WTC11 (cell line): ENCODE measurements at regions not wholly inside any gene's neighbourhood (a gene's known extent, or its start where the extent isn't known, plus 50 kb on each side); places are given as distances from the start of the nearest gene placed in this dataset.

Source experiments
- ATAC-seq: fragments of 200-7000 bp; cut with Tn5 transposase; 2 replicates; pipeline ENCODE4 v1.10.0; 2021; ENCODE audit warnings: mild to moderate bottlenecking, moderate library complexity
- CTCF ChIA-PET: fragments of 300-600 bp; sonication (Branson Sonifier 250); formaldehyde crosslinking; loops from one replicate; lab custom pipeline; 2021; ENCODE audit warnings: antibody characterized with exemption; lab: Charles Lee
- POLR2A ChIA-PET: fragments of 350-600 bp; sonication (Branson Sonifier 250); formaldehyde crosslinking; loops from one replicate; lab custom pipeline; 2021; ENCODE audit warnings: antibody characterized with exemption; lab: Charles Lee
- DNase-seq: peaks from one replicate; pipeline ENCODE4 v3.0.0; 2021; ENCODE audit warnings: low spot score
- H3K27ac Mint-ChIP-seq: 2 replicates; pipeline ENCODE4 v1.8.0; 2021; ENCODE audit warnings: mixed read lengths
- H3K27me3 Mint-ChIP-seq: 2 replicates; pipeline ENCODE4 v1.8.0; 2021; ENCODE audit warnings: low read depth, mild to moderate bottlenecking, moderate library complexity, mixed read lengths
- H3K36me3 Mint-ChIP-seq: 2 replicates; pipeline ENCODE4 v1.8.0; 2021; ENCODE audit warnings: mixed read lengths
- H3K4me1 Mint-ChIP-seq: 2 replicates; pipeline ENCODE4 v1.8.0; 2022; ENCODE audit warnings: mixed read lengths
- H3K4me3 Mint-ChIP-seq: 2 replicates; pipeline ENCODE4 v1.8.0; 2021; ENCODE audit warnings: mild to moderate bottlenecking, moderate library complexity, mixed read lengths
- H3K9me3 Mint-ChIP-seq: 2 replicates; pipeline ENCODE4 v1.8.0; 2021; ENCODE audit warnings: mixed read lengths
- AR ChIP-seq: fragments of 250-450 bp; sonication (Bioruptor Pico); IDR thresholded peaks from 2 replicates; pipeline ENCODE4 v1.9.0; 2021; ENCODE audit warnings: mild to moderate bottlenecking
- E2F5 ChIP-seq: sonication (generic); formaldehyde crosslinking; IDR thresholded peaks from 2 replicates; pipeline ENCODE4 v1.8.1; 2022; ENCODE audit warnings: mild to moderate bottlenecking, moderate library complexity, missing genetic modification reagents
- ESRRA ChIP-seq: sonication (generic); formaldehyde crosslinking; IDR thresholded peaks from 2 replicates; pipeline ENCODE4 v1.8.1; 2022; ENCODE audit warnings: mild to moderate bottlenecking, missing genetic modification reagents, borderline replicate concordance
- ETV6 ChIP-seq: sonication (generic); formaldehyde crosslinking; IDR thresholded peaks from 2 replicates; pipeline ENCODE4 v1.8.1; 2022; ENCODE audit warnings: mild to moderate bottlenecking, missing genetic modification reagents
- FOXK1 ChIP-seq: sonication (generic); formaldehyde crosslinking; IDR thresholded peaks from 2 replicates; pipeline ENCODE4 v1.8.0; 2022; ENCODE audit warnings: mild to moderate bottlenecking, moderate library complexity, missing genetic modification reagents
- HMGA2 ChIP-seq: fragments of 250-450 bp; sonication (Bioruptor Pico); IDR thresholded peaks from 2 replicates; pipeline ENCODE4 v1.4.0; 2021; ENCODE audit warnings: mild to moderate bottlenecking, moderate library complexity
- HMGXB4 ChIP-seq: sonication (generic); formaldehyde crosslinking; IDR thresholded peaks from 2 replicates; pipeline ENCODE4 v1.8.1; 2023; ENCODE audit warnings: mild to moderate bottlenecking, moderate library complexity, missing genetic modification reagents
- JUN ChIP-seq: sonication (generic); formaldehyde crosslinking; IDR thresholded peaks from 2 replicates; pipeline ENCODE4 v1.8.0; 2023; ENCODE audit warnings: mild to moderate bottlenecking, missing genetic modification reagents
- NFATC4 ChIP-seq: fragments of 250-450 bp; sonication (Bioruptor Pico); IDR thresholded peaks from 2 replicates; pipeline ENCODE4 v1.9.0; 2021; ENCODE audit warnings: mild to moderate bottlenecking
- NR3C1 ChIP-seq: sonication (generic); formaldehyde crosslinking; conservative IDR thresholded peaks from 2 replicates; pipeline ENCODE4 v1.8.1; 2023; ENCODE audit warnings: low read depth, mild to moderate bottlenecking, missing genetic modification reagents
- OVOL2 ChIP-seq: fragments of 250-450 bp; sonication (Bioruptor Pico); IDR thresholded peaks from 2 replicates; pipeline ENCODE4 v1.9.0; 2021; ENCODE audit warnings: mild to moderate bottlenecking, borderline replicate concordance
- PRDM15 ChIP-seq: sonication (generic); formaldehyde crosslinking; IDR thresholded peaks from 2 replicates; pipeline ENCODE4 v1.8.0; 2022; ENCODE audit warnings: missing genetic modification reagents
- RELA ChIP-seq: sonication (generic); formaldehyde crosslinking; IDR thresholded peaks from 2 replicates; pipeline ENCODE4 v1.8.1; 2022; ENCODE audit warnings: missing genetic modification reagents, mild to moderate bottlenecking, borderline replicate concordance
- SMAD3 ChIP-seq: sonication (generic); formaldehyde crosslinking; IDR thresholded peaks from 2 replicates; pipeline ENCODE4 v1.8.0; 2022; ENCODE audit warnings: missing genetic modification reagents, mild to moderate bottlenecking, borderline replicate concordance
- ZBTB43 ChIP-seq: sonication (generic); formaldehyde crosslinking; IDR thresholded peaks from 2 replicates; pipeline ENCODE4 v1.8.1; 2023; ENCODE audit warnings: mild to moderate bottlenecking, missing genetic modification reagents
- ZNF317 ChIP-seq: sonication (generic); formaldehyde crosslinking; IDR thresholded peaks from 2 replicates; pipeline ENCODE4 v1.8.1; 2023; ENCODE audit warnings: low read depth, mild to moderate bottlenecking, moderate library complexity, missing genetic modification reagents, borderline replicate concordance

- no peak for TF ChIP-seq PRDM15 (CRISPR knock-in tag)
- TF ChIP-seq OVOL2 = no peak
- no peak for TF ChIP-seq ZBTB43 (CRISPR knock-in tag)
- no peak for TF ChIP-seq FOXK1 (CRISPR knock-in tag)
- TF ChIP-seq HMGA2 = no peak
- TF ChIP-seq HMGXB4 (CRISPR knock-in tag) = no peak
- TF ChIP-seq AR (CRISPR knock-in tag) = no peak
- no peak for TF ChIP-seq NFATC4 (CRISPR knock-in tag)
These were observed 61.6 kb upstream of the KIAA1217 start (continued) for GRCh38 chr10:24147321-24147720.

GRCh38 chr10:24149640-24150039, 59.3 kb upstream of the KIAA1217 start:
- ATAC-seq (no peak), DNase-seq (no peak)
- Mint-ChIP-seq H3K9me3 (no peaks in the 10 kb centered on the region), H3K36me3 (no peaks in the 10 kb centered on the region), H3K4me1 (peaks cover 8% of the 10 kb centered on the region), H3K27me3 (no peaks in the 10 kb centered on the region), H3K4me3 (no peak overlapping the region), H3K27ac (no peak overlapping the region)
- ChIA-PET POLR2A (no interaction called here), CTCF (no interaction called here)
- no peak for TF ChIP-seq ESRRA (CRISPR knock-in tag)
- no peak for TF ChIP-seq ZNF317 (CRISPR knock-in tag)
- TF ChIP-seq JUN (CRISPR knock-in tag) = no peak
- no peak for TF ChIP-seq RELA (CRISPR knock-in tag)
- no peak for TF ChIP-seq ETV6 (CRISPR knock-in tag)
- no peak for TF ChIP-seq NR3C1 (CRISPR knock-in tag)
- no peak for TF ChIP-seq SMAD3 (CRISPR knock-in tag)
- no peak for TF ChIP-seq E2F5 (CRISPR knock-in tag)
